WTC11 (cell line): ENCODE measurements at regions not wholly inside any gene's neighbourhood (a gene's known extent, or its start where the extent isn't known, plus 50 kb on each side); places are given as distances from the start of the nearest gene placed in this dataset.

ENCODE experiments used
- ATAC-seq: fragments of 200-7000 bp; cut with Tn5 transposase; 2 replicates; pipeline ENCODE4 v1.10.0; 2021; ENCODE audit warnings: mild to moderate bottlenecking, moderate library complexity
- CTCF ChIA-PET: fragments of 300-600 bp; sonication (Branson Sonifier 250); formaldehyde crosslinking; loops from one replicate; lab custom pipeline; 2021; ENCODE audit warnings: antibody characterized with exemption; lab: Charles Lee
- POLR2A ChIA-PET: fragments of 350-600 bp; sonication (Branson Sonifier 250); formaldehyde crosslinking; loops from one replicate; lab custom pipeline; 2021; ENCODE audit warnings: antibody characterized with exemption; lab: Charles Lee
- DNase-seq: peaks from one replicate; pipeline ENCODE4 v3.0.0; 2021; ENCODE audit warnings: low spot score
- H3K27ac Mint-ChIP-seq: 2 replicates; pipeline ENCODE4 v1.8.0; 2021; ENCODE audit warnings: mixed read lengths
- H3K27me3 Mint-ChIP-seq: 2 replicates; pipeline ENCODE4 v1.8.0; 2021; ENCODE audit warnings: low read depth, mild to moderate bottlenecking, moderate library complexity, mixed read lengths
- H3K36me3 Mint-ChIP-seq: 2 replicates; pipeline ENCODE4 v1.8.0; 2021; ENCODE audit warnings: mixed read lengths
- H3K4me1 Mint-ChIP-seq: 2 replicates; pipeline ENCODE4 v1.8.0; 2022; ENCODE audit warnings: mixed read lengths
- H3K4me3 Mint-ChIP-seq: 2 replicates; pipeline ENCODE4 v1.8.0; 2021; ENCODE audit warnings: mild to moderate bottlenecking, moderate library complexity, mixed read lengths
- H3K9me3 Mint-ChIP-seq: 2 replicates; pipeline ENCODE4 v1.8.0; 2021; ENCODE audit warnings: mixed read lengths
- ATF1 ChIP-seq: sonication (generic); formaldehyde crosslinking; IDR thresholded peaks from 2 replicates; pipeline ENCODE4 v1.8.1; 2023; ENCODE audit warnings: mild to moderate bottlenecking, moderate library complexity, missing genetic modification reagents
- ATF6 ChIP-seq: sonication (generic); formaldehyde crosslinking; IDR thresholded peaks from 2 replicates; pipeline ENCODE4 v1.8.1; 2023; ENCODE audit warnings: mild to moderate bottlenecking, missing genetic modification reagents
- E2F5 ChIP-seq: sonication (generic); formaldehyde crosslinking; IDR thresholded peaks from 2 replicates; pipeline ENCODE4 v1.8.1; 2022; ENCODE audit warnings: mild to moderate bottlenecking, moderate library complexity, missing genetic modification reagents
- ELF4 ChIP-seq: sonication (generic); formaldehyde crosslinking; IDR thresholded peaks from 2 replicates; pipeline ENCODE4 v1.8.1; 2022; ENCODE audit warnings: low read depth, mild to moderate bottlenecking, moderate library complexity, missing genetic modification reagents
- GRHL2 ChIP-seq: fragments of 250-450 bp; sonication (Bioruptor Pico); IDR thresholded peaks from 2 replicates; pipeline ENCODE4 v1.8.0; 2022; ENCODE audit warnings: mild to moderate bottlenecking, moderate library complexity; ENCODE audit not compliant: insufficient replicate concordance, severe bottlenecking
- HMGA2 ChIP-seq: fragments of 250-450 bp; sonication (Bioruptor Pico); IDR thresholded peaks from 2 replicates; pipeline ENCODE4 v1.4.0; 2021; ENCODE audit warnings: mild to moderate bottlenecking, moderate library complexity
- JUN ChIP-seq: sonication (generic); formaldehyde crosslinking; IDR thresholded peaks from 2 replicates; pipeline ENCODE4 v1.8.0; 2023; ENCODE audit warnings: mild to moderate bottlenecking, missing genetic modification reagents
- NR2C2 ChIP-seq: sonication (generic); formaldehyde crosslinking; IDR thresholded peaks from 2 replicates; pipeline ENCODE4 v1.8.0; 2022; ENCODE audit warnings: mild to moderate bottlenecking, missing genetic modification reagents
- RORB ChIP-seq: fragments of 250-450 bp; sonication (Bioruptor Pico); IDR thresholded peaks from 2 replicates; pipeline ENCODE4 v1.9.0; 2021; ENCODE audit warnings: mild to moderate bottlenecking
- TEAD1 ChIP-seq: sonication (generic); formaldehyde crosslinking; IDR thresholded peaks from 2 replicates; pipeline ENCODE4 v1.8.0; 2022; ENCODE audit warnings: mild to moderate bottlenecking, missing genetic modification reagents
- TEAD4 ChIP-seq: sonication (generic); formaldehyde crosslinking; IDR thresholded peaks from 2 replicates; pipeline ENCODE4 v1.8.0; 2022; ENCODE audit warnings: mild to moderate bottlenecking, missing genetic modification reagents
- TP53 ChIP-seq: sonication (generic); formaldehyde crosslinking; IDR thresholded peaks from 2 replicates; pipeline ENCODE4 v1.8.1; 2023; ENCODE audit warnings: mild to moderate bottlenecking, missing genetic modification reagents
- ZBTB21 ChIP-seq: sonication (generic); formaldehyde crosslinking; IDR thresholded peaks from 2 replicates; pipeline ENCODE4 v1.8.1; 2023; ENCODE audit warnings: mild to moderate bottlenecking, missing genetic modification reagents, borderline replicate concordance
- ZBTB43 ChIP-seq: sonication (generic); formaldehyde crosslinking; IDR thresholded peaks from 2 replicates; pipeline ENCODE4 v1.8.1; 2023; ENCODE audit warnings: mild to moderate bottlenecking, missing genetic modification reagents
- ZNF671 ChIP-seq: fragments of 250-450 bp; sonication (Bioruptor Pico); IDR thresholded peaks from 2 replicates; pipeline ENCODE4 v1.8.0; 2021; ENCODE audit warnings: mild to moderate bottlenecking
- TF ChIP-seq, protein P1 (sequence below): fragments of 250-450 bp; sonication (Bioruptor Pico); IDR thresholded peaks from 2 replicates; pipeline ENCODE4 v1.9.0; 2021; ENCODE audit warnings: mild to moderate bottlenecking
- TF ChIP-seq, protein P2 (sequence below): sonication (generic); formaldehyde crosslinking; IDR thresholded peaks from 2 replicates; pipeline ENCODE4 v1.8.0; 2023; ENCODE audit warnings: missing genetic modification reagents, mild to moderate bottlenecking, borderline replicate concordance
- TF ChIP-seq, protein P3 (sequence below): sonication (generic); formaldehyde crosslinking; IDR thresholded peaks from 2 replicates; pipeline ENCODE4 v1.8.0; 2022; ENCODE audit warnings: mild to moderate bottlenecking, missing genetic modification reagents
- TF ChIP-seq, protein P4 (sequence below): fragments of 250-450 bp; sonication (Bioruptor Pico); IDR thresholded peaks from 2 replicates; pipeline ENCODE4 v1.9.0; 2021; ENCODE audit warnings: moderate library complexity, mild to moderate bottlenecking, inconsistent platforms, borderline replicate concordance

DNA sequence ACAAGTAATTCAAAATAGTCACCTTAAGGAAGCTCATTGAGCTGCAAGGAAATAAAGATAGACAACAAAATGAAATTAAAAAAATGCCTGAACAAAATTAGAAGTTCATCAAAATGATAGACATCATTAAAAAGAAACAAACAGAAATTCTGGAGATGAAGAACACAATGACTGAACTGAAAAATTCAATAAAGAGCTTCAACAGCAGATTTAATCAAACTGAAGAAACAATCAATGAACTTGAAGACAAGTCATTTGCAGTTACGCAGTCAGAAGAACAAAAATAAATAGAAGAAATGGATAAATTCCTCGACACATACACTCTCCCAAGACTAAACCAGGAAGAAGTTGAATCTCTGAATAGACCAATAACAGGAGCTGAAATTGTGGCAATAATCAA, 390.0 kb upstream of the SPAG17 start:
- ChIA-PET POLR2A (no interaction called here), CTCF (no interaction called here)
- H3K4me1 Mint-ChIP-seq = peaks cover 9% of the 10 kb centered on the region
- peaks cover 35% of the 10 kb centered on the region for H3K36me3 Mint-ChIP-seq
- TF ChIP-seq TEAD4 (no peak), ZBTB21 (no peak), HMGA2 (no peak), NR2C2 (CRISPR knock-in tag) (no peak), E2F5 (no peak), GRHL2 (no peak), TEAD1 (CRISPR knock-in tag) (no peak), TP53 (CRISPR knock-in tag) (no peak), ZBTB43 (CRISPR knock-in tag) (no peak), JUN (no peak), ELF4 (CRISPR knock-in tag) (no peak)
- TF ChIP-seq, protein P1, sequence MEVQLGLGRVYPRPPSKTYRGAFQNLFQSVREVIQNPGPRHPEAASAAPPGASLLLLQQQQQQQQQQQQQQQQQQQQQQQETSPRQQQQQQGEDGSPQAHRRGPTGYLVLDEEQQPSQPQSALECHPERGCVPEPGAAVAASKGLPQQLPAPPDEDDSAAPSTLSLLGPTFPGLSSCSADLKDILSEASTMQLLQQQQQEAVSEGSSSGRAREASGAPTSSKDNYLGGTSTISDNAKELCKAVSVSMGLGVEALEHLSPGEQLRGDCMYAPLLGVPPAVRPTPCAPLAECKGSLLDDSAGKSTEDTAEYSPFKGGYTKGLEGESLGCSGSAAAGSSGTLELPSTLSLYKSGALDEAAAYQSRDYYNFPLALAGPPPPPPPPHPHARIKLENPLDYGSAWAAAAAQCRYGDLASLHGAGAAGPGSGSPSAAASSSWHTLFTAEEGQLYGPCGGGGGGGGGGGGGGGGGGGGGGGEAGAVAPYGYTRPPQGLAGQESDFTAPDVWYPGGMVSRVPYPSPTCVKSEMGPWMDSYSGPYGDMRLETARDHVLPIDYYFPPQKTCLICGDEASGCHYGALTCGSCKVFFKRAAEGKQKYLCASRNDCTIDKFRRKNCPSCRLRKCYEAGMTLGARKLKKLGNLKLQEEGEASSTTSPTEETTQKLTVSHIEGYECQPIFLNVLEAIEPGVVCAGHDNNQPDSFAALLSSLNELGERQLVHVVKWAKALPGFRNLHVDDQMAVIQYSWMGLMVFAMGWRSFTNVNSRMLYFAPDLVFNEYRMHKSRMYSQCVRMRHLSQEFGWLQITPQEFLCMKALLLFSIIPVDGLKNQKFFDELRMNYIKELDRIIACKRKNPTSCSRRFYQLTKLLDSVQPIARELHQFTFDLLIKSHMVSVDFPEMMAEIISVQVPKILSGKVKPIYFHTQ (CRISPR knock-in tag) = no peak
- TF ChIP-seq, protein P2, sequence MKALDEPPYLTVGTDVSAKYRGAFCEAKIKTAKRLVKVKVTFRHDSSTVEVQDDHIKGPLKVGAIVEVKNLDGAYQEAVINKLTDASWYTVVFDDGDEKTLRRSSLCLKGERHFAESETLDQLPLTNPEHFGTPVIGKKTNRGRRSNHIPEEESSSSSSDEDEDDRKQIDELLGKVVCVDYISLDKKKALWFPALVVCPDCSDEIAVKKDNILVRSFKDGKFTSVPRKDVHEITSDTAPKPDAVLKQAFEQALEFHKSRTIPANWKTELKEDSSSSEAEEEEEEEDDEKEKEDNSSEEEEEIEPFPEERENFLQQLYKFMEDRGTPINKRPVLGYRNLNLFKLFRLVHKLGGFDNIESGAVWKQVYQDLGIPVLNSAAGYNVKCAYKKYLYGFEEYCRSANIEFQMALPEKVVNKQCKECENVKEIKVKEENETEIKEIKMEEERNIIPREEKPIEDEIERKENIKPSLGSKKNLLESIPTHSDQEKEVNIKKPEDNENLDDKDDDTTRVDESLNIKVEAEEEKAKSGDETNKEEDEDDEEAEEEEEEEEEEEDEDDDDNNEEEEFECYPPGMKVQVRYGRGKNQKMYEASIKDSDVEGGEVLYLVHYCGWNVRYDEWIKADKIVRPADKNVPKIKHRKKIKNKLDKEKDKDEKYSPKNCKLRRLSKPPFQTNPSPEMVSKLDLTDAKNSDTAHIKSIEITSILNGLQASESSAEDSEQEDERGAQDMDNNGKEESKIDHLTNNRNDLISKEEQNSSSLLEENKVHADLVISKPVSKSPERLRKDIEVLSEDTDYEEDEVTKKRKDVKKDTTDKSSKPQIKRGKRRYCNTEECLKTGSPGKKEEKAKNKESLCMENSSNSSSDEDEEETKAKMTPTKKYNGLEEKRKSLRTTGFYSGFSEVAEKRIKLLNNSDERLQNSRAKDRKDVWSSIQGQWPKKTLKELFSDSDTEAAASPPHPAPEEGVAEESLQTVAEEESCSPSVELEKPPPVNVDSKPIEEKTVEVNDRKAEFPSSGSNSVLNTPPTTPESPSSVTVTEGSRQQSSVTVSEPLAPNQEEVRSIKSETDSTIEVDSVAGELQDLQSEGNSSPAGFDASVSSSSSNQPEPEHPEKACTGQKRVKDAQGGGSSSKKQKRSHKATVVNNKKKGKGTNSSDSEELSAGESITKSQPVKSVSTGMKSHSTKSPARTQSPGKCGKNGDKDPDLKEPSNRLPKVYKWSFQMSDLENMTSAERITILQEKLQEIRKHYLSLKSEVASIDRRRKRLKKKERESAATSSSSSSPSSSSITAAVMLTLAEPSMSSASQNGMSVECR (CRISPR knock-in tag) = no peak
- TF ChIP-seq, protein P3, sequence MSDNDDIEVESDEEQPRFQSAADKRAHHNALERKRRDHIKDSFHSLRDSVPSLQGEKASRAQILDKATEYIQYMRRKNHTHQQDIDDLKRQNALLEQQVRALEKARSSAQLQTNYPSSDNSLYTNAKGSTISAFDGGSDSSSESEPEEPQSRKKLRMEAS = no peak
- TF ChIP-seq, protein P4, sequence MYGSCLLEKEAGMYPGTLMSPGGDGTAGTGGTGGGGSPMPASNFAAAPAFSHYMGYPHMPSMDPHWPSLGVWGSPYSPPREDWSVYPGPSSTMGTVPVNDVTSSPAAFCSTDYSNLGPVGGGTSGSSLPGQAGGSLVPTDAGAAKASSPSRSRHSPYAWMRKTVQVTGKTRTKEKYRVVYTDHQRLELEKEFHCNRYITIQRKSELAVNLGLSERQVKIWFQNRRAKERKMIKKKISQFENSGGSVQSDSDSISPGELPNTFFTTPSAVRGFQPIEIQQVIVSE (CRISPR knock-in tag) = no peak
- no peak overlapping the region for H3K27ac Mint-ChIP-seq
- no peak for ATAC-seq
- no peak for DNase-seq
- H3K4me3 Mint-ChIP-seq = no peak overlapping the region
- peaks cover 39% of the 10 kb centered on the region for H3K9me3 Mint-ChIP-seq
- H3K27me3 Mint-ChIP-seq = peaks cover 6% of the 10 kb centered on the region

- ChIA-PET POLR2A (no interaction called here), CTCF (no interaction called here)
- Mint-ChIP-seq H3K36me3 (no peaks in the 10 kb centered on the region), H3K4me3 (no peak overlapping the region), H3K27ac (no peak overlapping the region), H3K27me3 (no peaks in the 10 kb centered on the region), H3K4me1 (peaks cover 14% of the 10 kb centered on the region), H3K9me3 (no peaks in the 10 kb centered on the region)
- TF ChIP-seq ZBTB21 = no peak
- no peak for TF ChIP-seq RORB (CRISPR knock-in tag)
- TF ChIP-seq ATF6 (CRISPR knock-in tag) = no peak
- TF ChIP-seq ATF1 (CRISPR knock-in tag) = no peak
- TF ChIP-seq ZNF671 (CRISPR knock-in tag) = no peak
- ATAC-seq (no peak), DNase-seq (no peak)
These were observed 380.1 kb upstream of the SPAG17 start for GRCh38 chr1:118564961-118565703.
